H9 (cell line): ENCODE measurements at regions not wholly inside any gene's neighbourhood (a gene's known extent, or its start where the extent isn't known, plus 50 kb on each side); places are given as distances from the start of the nearest gene placed in this dataset.

Source experiments
- DNase-seq: peaks from one replicate; pipeline ENCODE4 v3.0.0-alpha.2; 2017
- H2AFZ ChIP-seq: one replicate; pipeline ENCODE4 v1.6.1; 2013; ENCODE audit warnings: mild to moderate bottlenecking, low read length, control low read depth, moderate library complexity
- H2AK5ac ChIP-seq: 2 replicates; pipeline ENCODE4 v1.6.1; 2013; ENCODE audit warnings: low read length, control low read depth, mixed read lengths; ENCODE audit not compliant: insufficient read length
- H2BK120ac ChIP-seq: one replicate; pipeline ENCODE4 v1.6.1; 2013; ENCODE audit warnings: low read depth, mild to moderate bottlenecking, low read length, control low read depth, inconsistent platforms; ENCODE audit not compliant: poor library complexity, severe bottlenecking
- H2BK12ac ChIP-seq: 2 replicates; pipeline ENCODE4 v1.6.1; 2013; ENCODE audit warnings: low read length, control low read depth, mixed read lengths, low read depth; ENCODE audit not compliant: insufficient read length
- H2BK15ac ChIP-seq: 2 replicates; pipeline ENCODE4 v1.6.1; 2013; ENCODE audit warnings: low read depth, low read length, control low read depth
- H2BK20ac ChIP-seq: one replicate; pipeline ENCODE4 v1.6.1; 2013; ENCODE audit warnings: low read depth, mild to moderate bottlenecking, low read length, control low read depth, inconsistent platforms; ENCODE audit not compliant: poor library complexity, severe bottlenecking
- H2BK5ac ChIP-seq: 2 replicates; pipeline ENCODE4 v1.6.1; 2013; ENCODE audit warnings: low read length, control low read depth, mixed read lengths; ENCODE audit not compliant: insufficient read length
- H3K14ac ChIP-seq: 2 replicates; pipeline ENCODE4 v1.6.1; 2013; ENCODE audit warnings: low read length, control low read depth; ENCODE audit not compliant: insufficient read depth
- H3K18ac ChIP-seq: 2 replicates; pipeline ENCODE4 v1.6.1; 2013; ENCODE audit warnings: low read depth, mild to moderate bottlenecking, mixed read lengths, low read length, control low read depth; ENCODE audit not compliant: insufficient read length
- H3K23ac ChIP-seq: 2 replicates; pipeline ENCODE4 v1.6.1; 2013; ENCODE audit warnings: low read length, control low read depth, mixed read lengths, low read depth; ENCODE audit not compliant: insufficient read length
- H3K23me2 ChIP-seq: 2 replicates; pipeline ENCODE4 v1.6.1; 2013; ENCODE audit warnings: low read depth, mild to moderate bottlenecking, mixed read lengths, low read length, control low read depth; ENCODE audit not compliant: insufficient read length, poor library complexity, severe bottlenecking
- H3K27ac ChIP-seq: 2 replicates; pipeline ENCODE4 v1.5.1; 2013; ENCODE audit warnings: low read length, control low read depth, mixed read lengths, low read depth; ENCODE audit not compliant: insufficient read length
- H3K27me3 ChIP-seq: 2 replicates; pipeline ENCODE4 v1.6.1; 2013; ENCODE audit warnings: low read length, control low read depth, inconsistent platforms; ENCODE audit not compliant: insufficient read depth
- H3K4ac ChIP-seq: 2 replicates; pipeline ENCODE4 v1.6.1; 2013; ENCODE audit warnings: low read depth, mild to moderate bottlenecking, control low read depth, inconsistent platforms, low read length, moderate library complexity
- H3K4me1 ChIP-seq: 2 replicates; pipeline ENCODE4 v1.6.1; 2013; ENCODE audit warnings: low read length, control low read depth, inconsistent platforms; ENCODE audit not compliant: insufficient read depth
- H3K4me2 ChIP-seq: 2 replicates; pipeline ENCODE4 v1.6.1; 2013; ENCODE audit warnings: low read length, control low read depth, mixed read lengths; ENCODE audit not compliant: insufficient read length, insufficient read depth
- H3K56ac ChIP-seq: 2 replicates; pipeline ENCODE4 v1.6.1; 2013; ENCODE audit warnings: low read depth, mild to moderate bottlenecking, mixed read lengths, low read length, control low read depth; ENCODE audit not compliant: insufficient read length
- H3K79me1 ChIP-seq: 2 replicates; pipeline ENCODE4 v1.6.1; 2013; ENCODE audit warnings: low read depth, mild to moderate bottlenecking, moderate library complexity, low read length, control low read depth, inconsistent platforms; ENCODE audit not compliant: insufficient read depth, poor library complexity, severe bottlenecking
- H3K79me2 ChIP-seq: 2 replicates; pipeline ENCODE4 v1.6.1; 2013; ENCODE audit warnings: low read length, control low read depth, inconsistent platforms; ENCODE audit not compliant: insufficient read depth
- H3K9ac ChIP-seq: 2 replicates; pipeline ENCODE4 v1.6.1; 2013; ENCODE audit warnings: low read length, control low read depth, mixed read lengths; ENCODE audit not compliant: insufficient read length; ENCODE audit errors: extremely low read depth
- H3K9me3 ChIP-seq: one replicate; pipeline ENCODE4 v1.6.1; 2013; ENCODE audit warnings: low read depth, low read length, inconsistent platforms; ENCODE audit not compliant: control insufficient read depth
- H3T11ph ChIP-seq: one replicate; pipeline ENCODE4 v1.6.1; 2013; ENCODE audit warnings: mild to moderate bottlenecking, low read length, control low read depth, inconsistent platforms
- H4K20me1 ChIP-seq: one replicate; pipeline ENCODE4 v1.6.1; 2013; ENCODE audit not compliant: control insufficient read depth, insufficient read length, insufficient read depth
- H4K5ac ChIP-seq: 2 replicates; pipeline ENCODE4 v1.6.1; 2013; ENCODE audit warnings: low read depth, mild to moderate bottlenecking, mixed read lengths, low read length, control low read depth; ENCODE audit not compliant: insufficient read length
- H4K8ac ChIP-seq: replicated peaks from 2 replicates; pipeline ENCODE4 v1.6.1; 2013; ENCODE audit warnings: low read length, control low read depth, mixed read lengths, low read depth; ENCODE audit not compliant: insufficient read length
- H4K91ac ChIP-seq: 2 replicates; pipeline ENCODE4 v1.6.1; 2013; ENCODE audit warnings: low read depth, mild to moderate bottlenecking, moderate library complexity, mixed read lengths, low read length, control low read depth; ENCODE audit not compliant: insufficient read length
- H3K27ac Mint-ChIP-seq, 3 experiments: 2 replicates in 2 of 3; 3 replicates in 1 of 3; pipeline ENCODE4 v1.8.0; 2020 to 2021; ENCODE audit warnings: mixed read lengths in 3 of 3, mild to moderate bottlenecking in 1 of 3, moderate library complexity in 1 of 3
- H3K27me3 Mint-ChIP-seq: 2 replicates; pipeline ENCODE4 v1.8.0; 2021; ENCODE audit warnings: low read depth, mild to moderate bottlenecking, moderate library complexity, mixed read lengths
- H3K36me3 Mint-ChIP-seq, 3 experiments: 2 replicates in 2 of 3; 3 replicates in 1 of 3; pipeline ENCODE4 v1.8.0; 2020 to 2021; ENCODE audit warnings: low read depth in 3 of 3, mixed read lengths in 3 of 3; ENCODE audit not compliant: insufficient read depth in 1 of 3
- H3K4me1 Mint-ChIP-seq, 2 experiments: 2 replicates each; pipeline ENCODE4 v1.8.0; 2020; ENCODE audit warnings: mixed read lengths in 2 of 2
- H3K4me3 Mint-ChIP-seq, 2 experiments: 2 replicates in 1 of 2; 3 replicates in 1 of 2; pipeline ENCODE4 v1.8.0; 2020 to 2021; ENCODE audit warnings: mild to moderate bottlenecking in 2 of 2, mixed read lengths in 2 of 2, moderate library complexity in 1 of 2
- H3K9me3 Mint-ChIP-seq, 2 experiments: 2 replicates in 1 of 2; 3 replicates in 1 of 2; pipeline ENCODE4 v1.8.0; 2020; ENCODE audit warnings: mild to moderate bottlenecking in 2 of 2, mixed read lengths in 2 of 2, moderate library complexity in 1 of 2
- CTCF ChIP-seq: fragments of 200-600 bp; sonication (generic); conservative IDR thresholded peaks from 3 replicates; pipeline ENCODE4 v1.8.0; 2021; ENCODE audit warnings: antibody characterized with exemption, mild to moderate bottlenecking
- WGBS: extraction: QIAGEN DNeasy Blood & Tissue Kit; methylation state at CpG from one replicate; pipeline ENCODE4 v1.1.7; 2013; ENCODE audit warnings: missing lambda C conversion rate, low lambda C conversion rate, mixed read lengths; ENCODE audit not compliant: insufficient read length; ENCODE audit errors: extremely low coverage; 5-methylcytosine and 5-hydroxymethylcytosine counted together

GRCh38 chr15:93562395-93563123 is 473.5 kb upstream of the RGMA start:
- Histone ChIP-seq H3K79me2 (no peaks in the 10 kb centered on the region), H2BK120ac (no peak overlapping the region), H2BK12ac (no peak overlapping the region), H3T11ph (no peak overlapping the region), H3K4ac (no peak overlapping the region), H3K9ac (no peak overlapping the region), H2BK15ac (no peak overlapping the region), H3K18ac (no peak overlapping the region), H4K91ac (no peak overlapping the region), H2BK20ac (no peak overlapping the region), H3K56ac (no peak overlapping the region), H3K79me1 (no peaks in the 10 kb centered on the region), H3K14ac (no peak overlapping the region), H3K23ac (no peak overlapping the region), H3K27me3 (no peaks in the 10 kb centered on the region), H2BK5ac (no peak overlapping the region), H2AK5ac (no peak overlapping the region), H2AFZ (no peak overlapping the region), H3K9me3 (no peaks in the 10 kb centered on the region), H3K23me2 (no peaks in the 10 kb centered on the region), H3K4me1 (peaks cover 7% of the 10 kb centered on the region; the same call in 1 of the 2 replicates), H4K20me1 (no peaks in the 10 kb centered on the region), H3K4me2 (no peak overlapping the region), H4K5ac (no peak overlapping the region), H4K8ac (no peak overlapping the region), H3K27ac (no peak overlapping the region)
- no peak overlapping the region for H3K4me3 Mint-ChIP-seq
- TF ChIP-seq CTCF: no peak
- no peak for DNase-seq
- no peaks in the 10 kb centered on the region for H3K27me3 Mint-ChIP-seq
- no peak overlapping the region for H3K27ac Mint-ChIP-seq
- WGBS: no CpG with 5 or more reads among the region's 8 CpGs
- H3K4me1 Mint-ChIP-seq: peaks cover 9 to 14% of the 10 kb centered on the region in 2 experiments
- no peaks in the 10 kb centered on the region; a peak in 1 of 5 replicates for H3K9me3 Mint-ChIP-seq
- no peaks in the 10 kb centered on the region for H3K36me3 Mint-ChIP-seq
